Small intestine (tissue), 7 donors: ENCODE measurements at regions not wholly inside any gene's neighbourhood (a gene's known extent, or its start where the extent isn't known, plus 50 kb on each side); places are given as distances from the start of the nearest gene placed in this dataset.

Source experiments
- DNase-seq, 2 donors: peaks; one replicate each; pipeline versions ENCODE4 v3.0.0 to v3.0.0-alpha.2; 2013
- FAIRE-seq: peaks from 2 replicates; lab custom pipeline; 2012; peaks lifted over from hg19 to GRCh38; lab: Jason Lieb, UNC
- H3K27ac ChIP-seq, 3 donors: one replicate each; pipeline ENCODE4 v1.5.1; 2013; ENCODE audit warnings: low read length in 2 of 3, mild to moderate bottlenecking in 2 of 3, control low read depth in 1 of 3, inconsistent platforms in 1 of 3, low read depth in 1 of 3, moderate library complexity in 1 of 3
- H3K27me3 ChIP-seq, 3 donors: one replicate each; pipeline ENCODE4 v1.6.1; 2013; ENCODE audit warnings: low read length in 3 of 3, inconsistent platforms in 1 of 3; ENCODE audit not compliant: control insufficient read depth in 3 of 3, insufficient read depth in 3 of 3
- H3K36me3 ChIP-seq, 3 donors: one replicate each; pipeline ENCODE4 v1.6.1; 2013; ENCODE audit warnings: low read length in 3 of 3, inconsistent platforms in 1 of 3, low read depth in 1 of 3, mild to moderate bottlenecking in 1 of 3, moderate library complexity in 1 of 3; ENCODE audit not compliant: control insufficient read depth in 3 of 3, insufficient read depth in 2 of 3
- H3K4me1 ChIP-seq, 3 donors: one replicate each; pipeline ENCODE4 v1.6.1; 2013; ENCODE audit warnings: low read length in 2 of 3, inconsistent platforms in 1 of 3, low read depth in 1 of 3, mild to moderate bottlenecking in 1 of 3, moderate library complexity in 1 of 3; ENCODE audit not compliant: control insufficient read depth in 3 of 3, insufficient read depth in 2 of 3
- H3K4me3 ChIP-seq, 3 donors: one replicate each; pipeline ENCODE4 v1.5.1; 2013; ENCODE audit warnings: low read length in 3 of 3, control low read depth in 1 of 3, inconsistent platforms in 1 of 3, low read depth in 1 of 3, mild to moderate bottlenecking in 1 of 3, moderate library complexity in 1 of 3
- H3K9me3 ChIP-seq, 2 donors: one replicate each; pipeline ENCODE4 v1.6.1; 2013; ENCODE audit warnings: low read depth in 1 of 2, low read length in 1 of 2; ENCODE audit not compliant: control insufficient read depth in 2 of 2, insufficient read depth in 1 of 2
- WGBS, 3 donors: extraction: QIAGEN DNeasy Blood & Tissue Kit; methylation state at CpG; one replicate each; pipeline ENCODE4 v1.1.7; 2013; 5-methylcytosine and 5-hydroxymethylcytosine counted together
- donor health status: healthy with polysubstance abuse.
- donor health status: control.
- donor health status: control.
- donor health status: Bipolar disorder and iron deficiency.
- donor health status: healthy.

DNA sequence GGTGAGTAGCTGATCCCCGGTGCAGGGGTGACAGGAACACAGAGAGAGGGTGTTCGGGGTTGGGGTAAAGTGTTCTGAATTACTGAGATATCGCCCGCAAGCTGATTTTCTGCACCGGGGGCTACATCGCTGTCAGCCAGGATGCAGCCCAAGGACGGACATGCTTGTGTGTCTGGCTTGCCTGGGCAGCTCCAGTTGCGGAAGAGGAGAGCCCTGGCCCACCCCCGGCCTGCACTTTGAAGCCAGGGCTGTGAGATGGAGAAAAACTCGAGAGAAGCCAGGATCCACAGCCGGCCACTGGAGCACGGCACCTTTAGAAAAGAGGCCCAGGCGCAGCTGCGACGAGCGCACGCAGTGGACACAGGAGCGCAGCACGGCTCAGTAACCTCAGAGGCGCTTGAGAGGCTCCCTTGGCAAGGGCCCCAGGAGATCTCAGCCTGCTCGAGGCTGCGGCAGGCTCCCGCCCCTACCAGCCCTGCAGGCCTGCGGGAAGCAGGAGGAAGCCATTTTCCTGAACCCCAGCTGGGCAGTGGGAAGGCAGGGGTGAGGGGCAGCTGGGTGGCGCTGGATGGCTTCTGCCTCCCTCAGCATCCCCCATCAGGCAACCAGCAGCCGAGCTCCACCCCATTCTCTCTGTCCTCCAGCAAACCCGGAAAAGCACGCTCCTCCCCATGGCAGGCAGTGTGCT, 59.2 kb downstream of the C9orf50 start:
- Histone ChIP-seq H3K36me3 (peaks cover 0 to 2% (median 0%) of the 10 kb centered on the region in 3 donors), H3K4me1 (peaks cover 0 to 38% (median 0%) of the 10 kb centered on the region in 3 donors), H3K27me3 (no peaks in the 10 kb centered on the region), H3K27ac (peak overlapping the region in 1 of 3 donors; percentile 20), H3K9me3 (no peaks in the 10 kb centered on the region), H3K4me3 (no peak overlapping the region)
- WGBS, 3 donors, result 61 to 67% (median 63%) methylated on average over 24 to 28 of the region's 28 CpGs
- FAIRE-seq (no peak), DNase-seq (no peak)

DNA sequence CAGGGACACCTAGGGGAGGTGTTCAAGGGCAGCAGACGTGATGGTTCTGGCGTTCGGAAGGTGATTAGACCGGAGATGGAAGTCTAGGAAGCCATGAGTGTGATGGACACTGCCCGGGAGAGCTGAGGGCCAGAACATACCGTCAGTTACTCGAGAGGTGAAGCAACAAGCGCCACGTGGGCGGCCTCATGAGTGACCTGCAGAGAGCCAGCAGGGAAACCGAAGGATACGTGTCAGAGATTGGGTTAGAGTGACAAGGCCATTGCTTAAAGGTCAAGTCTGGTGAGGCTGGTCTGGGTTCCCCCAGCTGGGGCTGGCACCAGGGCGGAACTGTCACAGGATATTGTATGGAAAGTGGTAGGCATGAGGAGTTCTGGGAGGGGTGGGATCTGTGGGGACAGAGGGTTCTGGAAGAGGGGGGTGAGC, 60.0 kb downstream of the C9orf50 start:
- peaks cover 0 to 46% (median 0%) of the 10 kb centered on the region in 3 donors for H3K4me1 ChIP-seq
- H3K27ac ChIP-seq, result no peak overlapping the region
- no peak overlapping the region for H3K4me3 ChIP-seq
- H3K27me3 ChIP-seq, result no peaks in the 10 kb centered on the region
- FAIRE-seq (no peak), DNase-seq (no peak)
- no peaks in the 10 kb centered on the region for H3K9me3 ChIP-seq
- WGBS, 3 donors, result 85 to 88% (median 86%) methylated on average over 13 of the region's 13 CpGs
- peaks cover 0 to 2% (median 0%) of the 10 kb centered on the region in 3 donors for H3K36me3 ChIP-seq

DNA sequence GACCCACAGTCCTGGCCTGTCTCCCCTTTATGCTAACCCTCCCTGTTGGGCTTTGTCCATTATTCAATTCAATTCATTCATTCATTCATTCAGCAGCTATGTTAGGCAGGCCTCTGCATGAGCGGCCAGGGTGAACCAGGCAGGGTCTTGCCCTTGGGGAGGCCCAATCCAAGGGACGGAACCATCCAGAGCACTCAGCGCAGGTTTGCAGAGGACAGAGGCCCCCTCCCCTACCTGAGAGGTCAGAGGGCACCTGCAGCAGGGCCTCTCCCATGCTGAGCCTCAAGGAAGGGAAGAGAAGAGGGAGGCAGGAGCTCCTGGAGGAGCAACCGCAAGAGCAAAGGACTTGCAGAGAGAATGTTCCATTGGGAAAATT, 61.4 kb downstream of the C9orf50 start:
- Histone ChIP-seq H3K27ac (peak overlapping the region in 1 of 3 donors; percentile 63), H3K4me3 (no peak overlapping the region), H3K36me3 (peaks cover 0 to 2% (median 0%) of the 10 kb centered on the region in 3 donors), H3K9me3 (no peaks in the 10 kb centered on the region), H3K27me3 (no peaks in the 10 kb centered on the region), H3K4me1 (peaks cover 0 to 53% (median 0%) of the 10 kb centered on the region in 3 donors)
- FAIRE-seq (no peak), DNase-seq (no peak)
- 93 to 95% (median 95%) methylated on average over 4 of the region's 4 CpGs for WGBS, 3 donors

DNA sequence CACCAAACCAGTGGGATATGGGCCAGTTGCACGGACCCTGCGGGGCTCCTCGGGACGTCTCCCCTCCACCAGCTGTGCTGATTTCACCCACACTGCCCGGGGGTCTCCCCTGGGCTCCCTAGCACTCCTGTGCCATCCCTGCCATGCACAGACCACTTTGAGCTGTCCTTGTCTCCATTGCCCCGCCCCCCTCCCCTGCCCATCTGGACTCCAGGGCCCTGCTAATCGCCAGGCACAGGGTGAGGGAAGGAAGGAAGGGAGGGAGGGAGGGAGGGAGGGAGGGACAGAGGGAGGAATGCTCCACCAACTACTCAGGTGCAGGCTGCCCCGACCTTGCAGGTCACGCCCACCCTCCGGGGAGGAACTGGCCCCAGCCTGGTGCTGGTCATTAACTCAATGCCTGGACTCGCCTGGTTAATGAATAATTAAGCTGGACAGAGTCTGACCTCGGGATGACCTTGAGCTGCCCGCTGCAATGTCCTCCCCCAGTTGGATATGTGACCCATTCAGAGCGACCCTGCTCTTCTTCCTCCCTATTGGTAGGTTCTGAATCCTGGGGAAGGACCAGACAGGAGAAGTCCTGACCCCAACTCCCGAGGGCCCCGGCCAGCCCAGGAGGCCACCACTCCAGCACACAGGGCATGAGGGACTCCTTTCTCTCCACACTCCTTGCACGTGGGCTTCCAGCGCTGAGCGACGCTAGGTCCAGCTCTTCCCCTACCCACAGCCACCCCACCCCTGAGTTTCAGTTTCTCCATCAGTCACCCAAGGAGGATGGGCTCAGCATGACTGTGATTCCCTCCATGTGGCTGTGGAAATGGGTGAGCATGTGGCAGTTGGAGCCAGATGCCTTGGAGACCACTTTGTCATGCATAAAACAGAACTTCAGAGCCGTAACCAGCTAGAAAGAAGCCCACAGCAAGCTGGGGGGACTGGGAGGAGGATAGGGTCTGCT, 62.1 kb downstream of the C9orf50 start:
- 53 to 61% (median 57%) methylated on average over 16 to 21 of the region's 21 CpGs for WGBS, 3 donors
- FAIRE-seq, result no peak
- peak in 1 of 2 donors; percentile 76 for DNase-seq
- peaks cover 0 to 53% (median 0%) of the 10 kb centered on the region in 3 donors for H3K4me1 ChIP-seq
- no peaks in the 10 kb centered on the region for H3K9me3 ChIP-seq
- H3K36me3 ChIP-seq, result peaks cover 0 to 2% (median 0%) of the 10 kb centered on the region in 3 donors
- H3K4me3 ChIP-seq, result no peak overlapping the region
- peak overlapping the region in 1 of 3 donors; percentile 65 for H3K27ac ChIP-seq
- H3K27me3 ChIP-seq, result no peaks in the 10 kb centered on the region

DNA sequence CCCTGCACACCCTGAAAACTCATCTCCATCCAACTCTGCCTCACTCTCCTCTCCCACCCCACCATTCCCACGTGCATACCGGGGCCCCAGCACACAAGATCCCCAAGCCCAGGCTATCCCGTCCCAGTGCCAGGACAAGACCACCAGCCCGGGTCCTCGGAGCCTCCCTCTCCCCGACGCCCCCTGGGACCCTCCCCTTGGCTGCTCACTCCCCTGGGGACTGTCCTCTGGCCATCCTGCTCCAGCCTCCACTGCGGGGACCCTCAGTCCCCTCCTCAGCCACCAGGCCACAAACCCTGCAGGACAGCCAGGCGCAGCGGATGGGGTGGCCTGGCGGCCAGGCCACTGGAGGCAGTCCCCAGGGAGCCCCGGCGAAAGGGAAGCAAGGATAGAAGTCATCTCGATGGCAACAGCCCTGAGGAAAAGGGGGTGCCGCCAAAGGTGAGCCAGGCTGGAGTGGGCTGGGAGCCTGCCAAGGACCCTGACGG, 62.8 kb downstream of the C9orf50 start:
- DNase-seq (no peak), FAIRE-seq (no peak)
- H3K9me3 ChIP-seq, result no peaks in the 10 kb centered on the region
- H3K27ac ChIP-seq, result peak overlapping the region in 1 of 3 donors; percentile 65
- H3K27me3 ChIP-seq, result no peaks in the 10 kb centered on the region
- H3K4me1 ChIP-seq, result peaks cover 0 to 53% (median 0%) of the 10 kb centered on the region in 3 donors
- peaks cover 0 to 2% (median 0%) of the 10 kb centered on the region in 3 donors for H3K36me3 ChIP-seq
- WGBS, 3 donors, result 69 to 77% (median 77%) methylated on average over 15 to 16 of the region's 16 CpGs
- H3K4me3 ChIP-seq, result no peak overlapping the region

DNA sequence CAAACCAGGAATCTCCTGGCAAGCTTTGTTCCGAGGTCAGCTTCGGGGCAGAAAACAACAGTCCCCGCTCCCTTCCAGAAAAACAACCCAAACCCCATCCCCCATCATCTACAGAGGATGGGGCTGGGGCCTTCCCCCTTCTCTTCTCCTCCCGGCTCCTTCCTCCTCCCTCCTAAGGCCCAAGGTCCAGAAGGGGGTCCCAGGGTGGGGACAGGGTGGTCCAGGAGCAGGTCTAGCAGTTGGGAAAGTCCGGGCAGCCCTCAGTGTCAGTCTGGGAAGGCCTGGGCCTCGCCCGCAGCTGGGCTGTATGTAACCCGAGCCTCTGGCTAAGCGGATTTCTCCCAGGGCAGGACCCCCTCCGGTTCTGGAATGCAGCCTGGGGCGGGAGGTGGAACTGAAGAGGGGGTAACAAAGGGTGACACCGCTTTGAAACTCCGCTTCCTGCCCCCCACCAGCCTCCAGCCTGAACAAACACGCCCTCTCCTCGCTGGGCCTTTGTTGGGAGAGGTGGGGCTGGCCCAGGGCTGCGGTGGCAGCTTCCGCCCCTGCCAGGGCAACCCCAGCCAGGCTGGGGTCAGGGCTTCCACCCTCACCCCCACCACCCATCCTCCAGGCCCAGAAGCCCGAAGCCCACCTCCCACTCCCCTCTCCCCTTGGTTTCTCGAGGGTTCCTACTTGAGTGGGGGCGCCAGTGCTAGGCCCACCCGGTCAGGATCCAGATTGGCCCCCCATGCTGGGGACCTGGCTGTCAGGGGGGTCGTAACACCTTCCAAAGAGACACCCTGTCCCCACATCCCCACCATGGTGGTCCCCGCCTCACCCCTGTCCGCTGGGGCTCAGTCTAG, 63.5 kb downstream of the C9orf50 start:
- peak overlapping the region in 1 of 3 donors; percentile 65 for H3K27ac ChIP-seq

DNA sequence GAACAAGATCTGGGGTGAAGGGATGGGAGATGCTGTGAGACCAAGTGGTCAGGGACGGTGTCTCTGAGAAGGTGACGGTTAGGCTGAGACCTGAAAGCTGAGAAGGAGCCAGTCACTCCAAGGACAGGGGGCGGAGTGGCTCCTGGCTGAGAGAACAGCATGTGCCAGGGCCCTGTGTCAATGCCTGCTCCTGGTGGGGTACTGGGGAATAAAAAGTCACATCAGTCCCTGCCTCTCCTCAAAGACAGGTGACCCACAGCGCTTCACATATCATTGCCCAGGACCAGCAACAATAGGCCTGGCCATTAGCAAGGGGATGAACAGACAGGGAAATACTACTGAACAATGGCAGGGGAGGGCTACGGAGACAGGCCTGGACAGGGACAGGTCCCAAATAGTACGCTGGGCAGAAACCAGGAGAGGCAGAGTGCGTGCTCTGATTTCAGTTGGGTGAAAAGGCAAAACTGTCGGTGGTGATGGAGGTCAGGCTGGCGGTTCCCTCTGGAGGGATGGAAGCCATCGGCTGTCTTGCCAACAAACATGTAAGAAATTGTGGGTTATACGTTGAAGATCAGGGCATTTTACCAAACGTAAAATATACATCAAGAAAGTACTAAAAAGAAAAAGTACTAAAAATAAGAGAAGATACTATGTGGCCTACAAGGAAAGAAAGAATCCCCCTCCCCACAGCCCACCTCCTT, 64.3 kb downstream of the C9orf50 start:
- no peak overlapping the region for H3K4me3 ChIP-seq
- no peaks in the 10 kb centered on the region for H3K9me3 ChIP-seq
- FAIRE-seq, result no peak
- H3K36me3 ChIP-seq, result peaks cover 0 to 2% (median 0%) of the 10 kb centered on the region in 3 donors
- H3K27ac ChIP-seq, result peak overlapping the region in 1 of 3 donors; percentile 19
- DNase-seq, result no peak
- peaks cover 0 to under 1% (median 0%) of the 10 kb centered on the region in 3 donors for H3K27me3 ChIP-seq
- 84 to 93% (median 86%) methylated on average over 12 of the region's 12 CpGs for WGBS, 3 donors
- peaks cover 0 to 49% (median 0%) of the 10 kb centered on the region in 3 donors for H3K4me1 ChIP-seq

More for the DNA sequence above, 63.5 kb downstream of the C9orf50 start:
- H3K27me3 ChIP-seq, result no peaks in the 10 kb centered on the region
- FAIRE-seq (no peak), DNase-seq (peak in 1 of 2 donors; percentile 55)
- no peak overlapping the region for H3K4me3 ChIP-seq
- no peaks in the 10 kb centered on the region for H3K9me3 ChIP-seq
- 66 to 75% (median 68%) methylated on average over 18 to 24 of the region's 24 CpGs for WGBS, 3 donors
- peaks cover 0 to 2% (median 0%) of the 10 kb centered on the region in 3 donors for H3K36me3 ChIP-seq
- peaks cover 0 to 53% (median 0%) of the 10 kb centered on the region in 3 donors for H3K4me1 ChIP-seq
